Ramos (cell line): ENCODE measurements at regions not wholly inside any gene's neighbourhood (a gene's known extent, or its start where the extent isn't known, plus 50 kb on each side); places are given as distances from the start of the nearest gene placed in this dataset.

Experiments
- in situ Hi-C: fragments of 300-500 bp; cut with MboI; formaldehyde crosslinking; loops from one replicate; pipeline ENCODE4 v1.14.3; 2022; ENCODE audit warnings: low sequenced_read_pairs; ENCODE audit not compliant: unreplicated experiment

DNA sequence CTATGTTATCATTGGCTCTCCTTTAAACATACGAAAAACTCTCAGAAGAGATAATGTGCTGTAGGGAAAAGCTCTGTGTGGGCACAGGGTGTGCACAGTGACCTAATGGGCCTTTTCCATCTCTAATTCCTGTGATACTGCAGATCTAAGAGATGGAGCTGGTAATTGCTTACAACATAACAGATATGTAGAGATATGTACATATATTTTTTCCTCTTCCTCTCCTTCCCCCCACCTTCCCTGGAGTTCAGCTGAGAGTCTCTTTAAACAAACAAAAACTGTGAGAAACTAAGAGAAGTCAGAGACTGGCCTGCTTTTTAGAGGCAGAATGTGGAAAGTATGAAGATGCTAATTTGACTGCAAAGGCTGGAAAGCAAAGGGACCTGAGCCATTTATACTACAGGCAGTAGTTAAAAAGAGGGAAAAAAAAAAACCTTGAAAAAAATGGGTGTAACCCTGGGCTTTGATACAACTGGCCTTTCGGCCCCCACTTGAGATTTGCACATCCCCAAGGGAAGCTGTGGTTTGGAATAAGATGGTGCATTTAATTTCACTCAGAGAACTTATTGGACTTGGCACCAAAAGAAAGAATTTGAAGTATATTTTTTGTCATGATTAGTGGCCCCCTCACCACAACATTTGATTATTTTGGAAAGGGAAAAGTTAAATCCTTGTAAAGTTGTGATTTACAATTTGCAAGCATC lies 502.2 kb upstream of the ZEB2 start:
- in situ Hi-C loops = no loop called here

- in situ Hi-C loops = no loop called here
Observed at GRCh38 chr2:145020694-145021093, 500.8 kb upstream of the ZEB2 start.

GRCh38 chr2:145020139-145020538 lies 500.2 kb upstream of the ZEB2 start:
- in situ Hi-C loops = no loop called here

GRCh38 chr2:145018502-145018901 lies 498.6 kb upstream of the ZEB2 start:
- in situ Hi-C loops = no loop called here

DNA sequence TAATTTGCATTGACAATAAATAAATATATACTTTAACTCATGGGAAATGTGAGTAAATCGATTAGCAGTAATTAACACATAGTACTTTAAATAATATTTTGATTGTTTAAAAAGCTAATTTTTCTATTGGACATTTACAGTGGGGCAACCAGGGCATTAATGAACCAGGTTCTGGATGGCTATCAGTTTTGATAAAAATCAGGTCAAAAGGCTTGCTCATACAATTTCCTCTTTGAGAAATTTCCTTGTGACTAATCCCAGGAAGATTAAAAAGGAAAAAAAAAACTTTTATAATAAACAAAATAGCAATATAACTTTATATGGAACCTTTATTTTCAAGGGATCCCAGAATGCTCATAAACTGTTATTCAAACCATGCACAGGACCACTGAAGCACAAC lies 497.2 kb upstream of the ZEB2 start:
- in situ Hi-C loops = no loop called here

- in situ Hi-C loops = no loop called here
Observed at GRCh38 chr2:145016711-145017110, 496.8 kb upstream of the ZEB2 start.

DNA sequence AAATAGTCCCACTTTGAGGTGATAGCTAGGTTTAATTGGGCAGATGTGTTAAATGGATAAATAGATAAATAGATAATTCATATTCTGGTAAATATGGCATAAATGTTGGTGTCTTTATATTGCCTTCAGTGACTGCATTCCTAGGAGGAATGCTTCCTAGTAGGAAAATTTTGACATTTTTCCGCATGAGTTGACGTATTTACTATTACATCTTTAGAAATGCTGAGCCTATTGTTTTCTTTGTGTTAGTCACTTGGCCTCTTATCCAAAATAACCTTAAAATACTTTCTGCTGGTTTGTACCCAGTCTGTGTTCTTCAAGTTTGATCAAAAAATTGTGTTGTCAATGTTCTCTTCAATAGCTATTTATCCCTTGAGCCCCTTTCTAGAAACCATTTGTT lies 495.6 kb upstream of the ZEB2 start:
- in situ Hi-C loops = no loop called here

DNA sequence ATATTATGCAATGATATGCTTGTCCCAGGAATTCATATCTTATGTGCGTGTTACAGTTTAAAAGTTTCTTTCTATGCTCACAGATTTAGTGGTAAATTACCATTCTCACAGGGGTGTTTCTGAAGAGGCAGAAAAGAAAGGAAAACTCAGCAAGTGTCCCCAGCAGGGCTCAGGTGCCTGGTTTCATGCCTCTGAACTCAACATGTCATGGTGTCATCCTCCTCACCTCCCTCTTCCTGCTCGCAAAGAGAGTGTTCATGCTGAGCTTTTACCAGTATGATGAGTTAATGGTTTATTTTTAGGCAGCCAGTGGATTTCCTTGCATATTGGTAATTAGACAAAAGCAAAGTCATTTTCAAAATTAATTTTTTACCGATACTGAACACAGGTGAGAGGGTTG lies 492.9 kb upstream of the ZEB2 start:
- in situ Hi-C loops = no loop called here

DNA sequence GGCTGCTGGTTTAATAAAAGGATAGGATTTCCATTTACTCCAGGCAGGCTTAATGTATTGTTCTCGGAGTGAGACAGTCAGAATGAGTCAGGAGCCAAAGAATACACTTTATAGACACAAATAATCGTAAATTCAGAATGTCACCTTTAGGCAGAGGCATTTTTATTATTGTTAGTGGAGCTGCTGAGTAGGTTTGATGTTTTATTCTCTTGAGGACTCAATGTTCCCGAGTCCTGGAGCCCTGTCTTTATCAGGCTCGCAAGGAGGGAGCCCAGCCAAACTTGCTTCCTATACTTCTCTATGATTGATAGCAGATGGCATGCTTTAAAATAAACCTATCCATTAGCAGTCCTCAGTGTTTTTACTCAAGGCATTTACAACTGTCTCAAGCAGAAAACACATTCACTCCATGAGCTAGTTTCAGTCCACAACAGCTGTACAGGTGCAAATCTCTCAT lies 492.3 kb upstream of the ZEB2 start:
- in situ Hi-C loops = no loop called here

DNA sequence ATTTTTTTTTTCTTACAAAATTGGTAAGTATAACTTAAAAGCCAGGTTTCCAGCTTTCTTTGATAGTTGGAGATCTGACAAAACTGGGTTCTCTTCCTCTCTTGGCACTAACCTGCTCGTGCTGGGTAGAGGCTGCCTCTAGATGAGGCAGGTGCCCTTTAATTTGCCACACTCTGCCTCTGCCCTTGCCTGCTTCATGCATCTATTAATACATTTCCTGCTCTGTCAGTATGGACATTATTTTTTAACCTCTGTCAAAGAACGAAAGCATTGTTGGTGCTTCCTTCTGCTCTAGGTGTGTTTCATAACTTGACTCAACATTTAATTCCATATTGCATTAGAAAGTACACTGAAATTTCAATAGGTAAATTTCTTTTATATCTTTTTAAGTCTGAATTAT lies 490.7 kb upstream of the ZEB2 start:
- in situ Hi-C loops = no loop called here

DNA sequence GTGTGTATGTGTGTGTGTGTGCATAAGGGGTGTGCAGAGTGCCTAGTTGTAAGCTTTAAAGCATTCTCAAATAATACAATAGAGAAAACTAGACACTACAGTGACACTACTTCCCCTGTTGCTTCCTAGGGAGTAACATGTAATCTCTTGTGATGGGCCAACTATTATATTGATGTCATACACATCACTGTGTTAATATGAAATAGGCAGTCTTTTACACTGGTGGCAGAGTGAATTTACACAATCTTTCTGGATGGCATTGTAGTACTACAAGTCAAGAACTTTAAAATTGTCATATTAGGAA lies 488.0 kb upstream of the ZEB2 start:
- in situ Hi-C loops = no loop called here

DNA sequence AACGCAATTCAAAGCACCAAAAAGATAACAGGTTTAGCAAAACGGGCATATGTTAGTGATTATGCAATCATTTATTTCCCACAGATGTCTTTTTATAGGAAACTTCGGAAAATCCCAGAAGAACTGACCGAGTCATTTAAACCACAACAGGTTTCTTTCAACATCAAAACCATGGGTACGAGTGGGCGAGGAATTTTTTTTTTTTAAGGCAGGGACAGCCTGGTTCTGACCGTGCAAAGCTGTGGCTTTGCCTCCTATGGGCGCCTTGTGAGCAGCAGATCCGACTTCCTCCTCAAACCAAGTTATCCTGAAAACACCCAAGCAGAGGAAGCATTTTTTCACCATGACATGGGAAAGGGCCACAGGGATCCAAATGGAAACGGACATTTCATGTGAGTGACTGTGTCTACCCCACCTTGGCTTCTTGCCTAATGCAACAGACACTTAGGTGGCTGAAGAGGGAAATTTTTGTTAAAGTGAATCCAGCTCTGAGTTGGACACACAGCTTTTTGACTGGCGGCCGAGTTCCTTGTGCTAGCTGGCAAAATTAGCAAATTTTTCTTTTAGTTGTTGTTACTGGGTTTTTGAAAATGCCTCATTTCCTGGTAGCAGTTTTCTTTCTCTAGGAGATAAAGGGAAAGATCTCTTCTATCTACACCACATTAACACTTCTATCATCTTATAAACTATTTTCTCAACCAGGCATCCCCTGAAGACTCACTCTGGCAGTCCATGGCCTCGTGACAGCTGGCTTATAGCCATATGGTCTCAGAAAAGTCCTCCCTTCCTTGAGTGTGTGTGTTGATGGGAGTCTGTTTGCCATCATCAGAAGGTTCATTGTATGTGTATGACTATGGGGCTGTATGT lies 487.4 kb upstream of the ZEB2 start:
- in situ Hi-C loops = no loop called here

DNA sequence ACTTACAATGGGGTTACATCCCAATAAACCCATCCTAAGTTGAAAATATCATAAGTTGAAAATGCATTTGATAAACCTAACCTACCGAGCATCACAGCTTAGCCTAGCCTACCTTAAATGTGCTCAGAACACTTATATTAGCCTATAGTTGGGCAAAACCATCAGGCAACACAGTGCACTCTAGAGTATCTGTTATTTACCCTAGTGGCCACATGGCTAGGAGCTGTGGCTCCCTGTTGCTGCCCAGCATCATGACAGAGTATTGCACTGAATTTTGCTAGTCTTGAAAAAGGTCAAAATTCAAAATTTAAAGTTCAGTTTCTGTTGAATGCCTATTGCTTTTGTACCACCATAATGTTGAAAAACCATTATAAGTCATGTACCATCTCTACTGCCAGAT lies 482.7 kb upstream of the ZEB2 start:
- in situ Hi-C loops = no loop called here

GRCh38 chr2:145000376-145000775 lies 480.5 kb upstream of the ZEB2 start:
- in situ Hi-C loops = no loop called here

GRCh38 chr2:144999936-145000335 lies 480.0 kb upstream of the ZEB2 start:
- in situ Hi-C loops = no loop called here

DNA sequence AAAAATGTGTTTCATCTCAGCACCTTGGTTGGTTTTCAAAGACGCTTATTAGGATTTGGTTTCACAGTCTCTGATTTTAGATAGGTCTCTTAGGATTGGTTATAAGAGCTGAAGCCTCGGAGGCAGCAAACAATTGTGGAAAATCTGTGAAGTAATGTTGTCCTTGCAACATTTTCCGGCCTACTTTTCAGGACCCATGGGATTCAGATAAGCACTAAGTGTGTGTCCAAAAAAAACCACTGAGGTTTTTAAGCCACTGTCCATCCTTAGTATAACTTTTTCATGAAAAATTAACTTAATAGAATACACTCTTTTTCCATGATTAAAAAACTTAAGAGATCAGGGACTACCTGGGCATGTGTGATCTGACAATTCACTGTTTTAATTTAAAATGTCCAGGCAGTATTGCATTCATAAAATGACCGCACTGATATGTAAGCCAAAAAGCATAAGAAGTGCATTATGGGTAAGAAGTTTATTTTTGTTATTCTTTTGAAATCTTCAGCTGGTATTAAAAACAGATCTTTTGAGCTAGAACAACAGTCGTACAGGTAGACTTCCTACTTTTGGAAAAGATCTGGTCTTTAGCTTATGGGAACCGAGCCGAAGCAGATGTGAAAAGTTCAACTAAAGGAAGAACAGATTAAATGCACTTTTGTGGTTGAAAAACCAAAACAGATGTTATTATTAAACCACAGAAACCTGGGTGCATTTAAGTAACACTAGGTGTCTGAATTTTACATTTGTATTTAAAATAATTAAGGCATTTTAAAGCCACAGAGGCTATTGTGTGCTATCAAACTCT lies 479.4 kb upstream of the ZEB2 start:
- in situ Hi-C loops = no loop called here

GRCh38 chr2:144998435-144998834 lies 478.5 kb upstream of the ZEB2 start:
- in situ Hi-C loops = no loop called here

DNA sequence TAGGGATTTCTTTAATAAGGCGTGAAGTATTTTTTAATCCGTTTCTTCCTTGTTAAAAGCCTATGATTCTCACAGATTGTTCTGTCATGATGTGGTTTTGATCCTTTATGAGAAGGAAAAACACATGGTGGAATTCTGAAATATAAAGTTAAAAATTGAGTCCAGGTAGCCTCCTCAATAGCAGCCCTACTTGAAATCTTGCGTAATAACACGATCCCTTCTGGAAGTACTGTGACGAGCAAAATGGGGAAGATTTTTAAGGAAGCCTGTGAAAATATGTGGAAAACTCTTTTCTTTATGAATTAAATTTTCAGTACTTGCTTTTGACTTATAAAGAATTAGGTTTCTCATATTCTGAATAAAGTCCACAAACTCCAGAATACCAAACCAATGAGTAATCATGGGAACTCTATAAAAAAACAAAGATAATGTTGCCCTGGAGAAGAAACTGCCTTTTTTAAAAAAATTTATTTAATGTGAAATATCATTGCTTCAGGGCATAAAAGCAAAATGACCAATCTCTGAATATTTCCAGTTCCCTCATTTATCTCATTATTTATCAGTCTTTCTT lies 476.4 kb upstream of the ZEB2 start:
- in situ Hi-C loops = no loop called here

GRCh38 chr2:144995482-144995881 lies 475.6 kb upstream of the ZEB2 start:
- in situ Hi-C loops = no loop called here

DNA sequence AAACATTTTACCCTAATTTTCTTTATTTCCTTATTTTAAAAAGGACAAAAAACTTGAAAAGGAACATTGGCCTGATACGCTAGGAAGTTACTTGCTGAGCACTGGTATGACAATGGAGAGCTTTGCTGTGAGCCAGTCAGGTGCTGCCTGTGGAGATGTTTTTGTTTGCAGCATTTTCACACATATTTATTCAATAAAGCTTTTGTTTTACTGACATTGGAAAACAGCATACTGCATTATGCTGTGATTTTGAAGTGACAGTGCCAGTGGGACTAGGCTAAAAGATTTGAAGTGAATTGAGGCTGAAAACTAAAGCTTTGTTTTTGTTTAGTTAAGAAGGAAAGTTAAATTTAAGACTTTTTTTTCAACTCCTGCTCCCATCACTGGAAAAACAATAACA lies 470.7 kb upstream of the ZEB2 start:
- in situ Hi-C loops = no loop called here
